ENCODE measurements at regions not wholly inside any gene's neighbourhood (a gene's known extent, or its start where the extent isn't known, plus 50 kb on each side); places are given as distances from the start of the nearest gene placed in this dataset.

DNA sequence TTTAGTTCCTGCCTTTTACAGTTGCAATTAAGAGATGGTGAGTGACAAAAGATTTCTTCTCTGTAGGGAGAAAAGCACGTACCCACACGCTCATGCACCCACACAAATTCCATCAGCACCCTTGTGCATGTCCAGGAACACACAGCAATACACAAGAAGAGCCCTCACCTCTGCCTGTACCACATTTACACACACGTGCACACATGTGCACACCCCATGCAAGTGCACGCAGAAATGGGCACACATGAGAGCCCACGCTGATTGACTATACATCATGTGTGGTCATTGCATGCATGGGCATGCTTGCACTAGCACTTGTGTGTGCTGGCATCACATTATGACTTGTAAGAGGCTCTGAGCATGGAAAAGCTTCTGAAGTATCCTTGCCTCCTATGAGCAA, 70.5 kb downstream of the SERPINA3 start:
- DNase-seq (ENCODE audit: low read depth) = no peak

- DNase-seq (ENCODE audit: low read depth) = no peak
Measured at GRCh38 chr14:94682061-94682516, 69.9 kb downstream of the SERPINA3 start.

DNA sequence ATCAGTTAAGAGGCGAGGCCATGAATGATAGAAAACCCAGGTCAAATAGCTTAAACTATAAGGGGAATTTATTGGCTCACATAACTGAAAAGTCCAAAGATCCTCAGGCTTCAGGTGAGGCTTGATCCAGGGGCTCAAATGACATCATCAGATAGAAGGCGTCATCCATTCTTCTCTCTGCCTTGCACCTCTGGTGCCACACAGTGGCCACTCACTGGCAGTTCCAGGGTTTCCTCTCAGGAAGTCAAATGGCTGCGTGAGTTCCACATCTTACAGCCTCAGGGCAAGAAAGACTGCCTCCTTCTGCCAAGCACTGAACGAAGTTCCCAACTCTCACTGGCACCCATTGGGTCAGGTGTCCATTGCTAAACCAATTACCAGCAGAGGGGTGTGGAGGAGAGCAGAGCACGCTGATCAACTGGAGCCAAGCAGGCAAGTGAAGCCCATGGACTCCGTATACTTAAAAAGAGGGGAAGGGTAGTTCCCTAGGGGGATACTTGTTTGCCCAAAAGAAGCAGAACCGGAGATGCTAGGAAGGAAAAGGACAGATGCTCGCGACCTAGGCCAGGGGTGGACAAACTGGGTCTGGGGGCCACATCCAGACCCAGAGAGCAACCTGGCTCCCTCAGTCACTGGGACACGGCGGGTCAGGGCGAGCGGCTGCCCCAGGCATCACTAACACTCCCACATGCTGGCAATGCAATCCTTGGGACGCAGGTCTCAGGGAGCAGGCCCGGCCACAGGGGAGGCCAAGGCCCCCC, 69.3 kb downstream of the SERPINA3 start:
- peak; percentile 4 for DNase-seq (ENCODE audit: low read depth)

- peak; percentile 3 for DNase-seq (ENCODE audit: low read depth)
Measured at GRCh38 chr14:94680862-94681288, 68.7 kb downstream of the SERPINA3 start.

- no peak for DNase-seq (ENCODE audit: low read depth)
Measured at GRCh38 chr14:94679937-94680861, 68.0 kb downstream of the SERPINA3 start.

GRCh38 chr14:94679106-94679810, 67.1 kb downstream of the SERPINA3 start:
- no peak for DNase-seq (ENCODE audit: low read depth)

DNA sequence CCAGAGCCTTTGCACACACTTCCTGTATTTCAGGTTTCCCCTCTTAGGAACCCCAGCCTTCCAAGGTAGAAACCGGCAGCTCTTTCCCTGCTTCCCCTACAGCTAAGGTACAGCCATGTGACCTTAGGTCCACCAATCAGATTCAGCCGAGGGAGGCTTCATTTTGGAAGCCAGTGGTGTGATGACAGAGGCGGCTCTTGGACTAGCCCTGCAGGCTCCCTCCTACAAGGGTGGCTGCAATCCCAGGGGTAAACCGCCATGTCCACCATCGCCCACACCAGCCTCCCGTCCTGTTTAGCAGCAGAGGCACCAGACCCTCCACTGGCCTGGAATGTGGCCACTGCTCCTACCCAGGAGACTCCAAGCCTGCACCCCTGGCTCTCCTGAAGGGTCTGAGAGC, 65.6 kb downstream of the SERPINA3 start:
- no peak for DNase-seq (ENCODE audit: low read depth)

GRCh38 chr14:94677213-94677612, 65.0 kb downstream of the SERPINA3 start:
- DNase-seq (ENCODE audit: low read depth) = no peak

DNA sequence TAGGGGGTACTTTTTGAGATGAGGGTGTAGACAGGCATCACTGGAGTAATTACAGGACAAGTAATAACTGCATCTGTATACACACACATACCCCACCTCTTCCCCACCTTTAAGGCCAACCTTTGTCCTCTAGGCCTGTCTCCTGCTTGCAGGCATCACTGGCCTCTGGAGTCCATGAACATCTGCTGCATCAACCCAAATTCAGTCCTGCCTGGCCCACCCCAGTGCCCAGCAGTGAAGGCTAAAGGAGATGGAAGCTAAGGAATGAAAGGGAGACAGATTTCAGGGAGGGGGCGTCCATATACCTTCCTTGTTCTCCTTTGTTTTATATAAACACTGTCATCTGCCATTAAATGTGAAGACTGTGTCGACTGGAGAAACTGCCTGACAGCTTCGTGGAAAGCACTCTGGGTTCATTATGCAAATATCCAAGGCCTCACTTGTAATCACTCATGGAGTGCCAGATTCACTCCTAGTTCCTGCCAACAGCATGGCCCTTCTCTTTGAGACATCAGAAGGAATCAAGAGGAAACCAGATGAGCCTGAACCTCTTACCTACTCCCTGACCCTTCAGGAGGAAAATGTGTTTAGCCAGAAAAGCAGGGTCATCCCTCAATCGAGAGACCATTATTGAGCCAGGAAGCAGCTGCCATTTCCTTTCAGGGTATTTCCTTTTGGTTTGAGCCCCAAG, 64.4 kb downstream of the SERPINA3 start:
- no peak for DNase-seq (ENCODE audit: low read depth)

GRCh38 chr14:94675036-94675435, 62.8 kb downstream of the SERPINA3 start:
- DNase-seq (ENCODE audit: low read depth) = no peak

- no peak for DNase-seq (ENCODE audit: low read depth)
Measured at GRCh38 chr14:94673781-94674231, 61.6 kb downstream of the SERPINA3 start.
